ENCODE measurements at regions not wholly inside any gene's neighbourhood (a gene's known extent, or its start where the extent isn't known, plus 50 kb on each side); places are given as distances from the start of the nearest gene placed in this dataset.

GRCh38 chr16:65878347-65878746 lies 488.1 kb upstream of the CDH5 start:
- no peak overlapping the region for H3K4me3 ChIP-seq (ENCODE audit: low read depth, low read length)
- TF ChIP-seq, protein P1, sequence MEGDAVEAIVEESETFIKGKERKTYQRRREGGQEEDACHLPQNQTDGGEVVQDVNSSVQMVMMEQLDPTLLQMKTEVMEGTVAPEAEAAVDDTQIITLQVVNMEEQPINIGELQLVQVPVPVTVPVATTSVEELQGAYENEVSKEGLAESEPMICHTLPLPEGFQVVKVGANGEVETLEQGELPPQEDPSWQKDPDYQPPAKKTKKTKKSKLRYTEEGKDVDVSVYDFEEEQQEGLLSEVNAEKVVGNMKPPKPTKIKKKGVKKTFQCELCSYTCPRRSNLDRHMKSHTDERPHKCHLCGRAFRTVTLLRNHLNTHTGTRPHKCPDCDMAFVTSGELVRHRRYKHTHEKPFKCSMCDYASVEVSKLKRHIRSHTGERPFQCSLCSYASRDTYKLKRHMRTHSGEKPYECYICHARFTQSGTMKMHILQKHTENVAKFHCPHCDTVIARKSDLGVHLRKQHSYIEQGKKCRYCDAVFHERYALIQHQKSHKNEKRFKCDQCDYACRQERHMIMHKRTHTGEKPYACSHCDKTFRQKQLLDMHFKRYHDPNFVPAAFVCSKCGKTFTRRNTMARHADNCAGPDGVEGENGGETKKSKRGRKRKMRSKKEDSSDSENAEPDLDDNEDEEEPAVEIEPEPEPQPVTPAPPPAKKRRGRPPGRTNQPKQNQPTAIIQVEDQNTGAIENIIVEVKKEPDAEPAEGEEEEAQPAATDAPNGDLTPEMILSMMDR (conservative IDR thresholded peaks at IDR 0.05; ENCODE audit: low read depth, low read length): no peak
- no peak for DNase-seq (ENCODE audit: low read depth)

DNA sequence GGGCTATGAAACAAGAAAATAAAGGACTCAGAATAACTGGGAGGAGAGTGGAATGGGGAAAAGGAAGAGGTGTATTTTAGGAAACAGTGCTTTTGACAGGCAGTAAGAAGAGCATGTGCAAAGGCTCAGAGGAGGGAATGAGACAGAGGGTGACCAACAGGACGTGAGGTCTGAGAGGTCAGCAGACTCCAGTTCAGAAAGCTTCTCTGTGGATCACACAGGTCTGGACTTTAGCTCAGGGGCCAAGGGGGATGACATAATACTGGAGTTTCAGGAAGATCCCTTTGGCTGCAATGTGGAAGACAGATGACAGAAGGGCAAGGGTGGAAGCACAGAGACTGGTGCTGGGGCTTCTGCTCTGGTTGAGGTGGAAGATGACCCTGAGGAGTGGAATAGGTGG lies 489.9 kb upstream of the CDH5 start:
- TF ChIP-seq, protein P1 (conservative IDR thresholded peaks at IDR 0.05; ENCODE audit: low read depth, low read length): no peak
- DNase-seq (ENCODE audit: low read depth): no peak
- H3K4me3 ChIP-seq (ENCODE audit: low read depth, low read length): no peak overlapping the region

- TF ChIP-seq, protein P1 (conservative IDR thresholded peaks at IDR 0.05; ENCODE audit: low read depth, low read length): no peak
- no peak overlapping the region for H3K4me3 ChIP-seq (ENCODE audit: low read depth, low read length)
- DNase-seq (ENCODE audit: low read depth): no peak
Observed at GRCh38 chr16:65876056-65876408, 490.5 kb upstream of the CDH5 start.

- TF ChIP-seq, protein P1 (conservative IDR thresholded peaks at IDR 0.05; ENCODE audit: low read depth, low read length): no peak
- peak; percentile 23 for DNase-seq (ENCODE audit: low read depth)
Observed at GRCh38 chr16:65875381-65876055, 491.0 kb upstream of the CDH5 start.

DNA sequence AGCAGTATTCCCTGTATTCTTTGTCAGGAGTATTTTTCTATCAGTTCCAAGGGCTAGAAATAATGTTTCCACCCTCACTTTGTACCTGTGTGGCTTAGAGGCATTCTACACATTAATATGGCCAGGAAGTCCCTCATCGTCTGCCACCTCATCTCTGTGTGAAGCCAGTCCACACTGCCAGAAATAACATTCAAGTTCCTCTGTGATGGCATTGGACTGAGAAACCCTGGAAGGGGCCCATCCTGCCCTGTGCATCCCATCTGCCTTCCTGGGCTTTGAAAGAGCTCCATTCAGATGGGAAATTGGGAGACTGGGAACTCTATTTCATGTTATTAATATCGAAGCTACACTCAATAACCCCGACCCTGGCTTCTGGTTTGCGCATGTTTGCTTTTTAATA lies 497.2 kb upstream of the CDH5 start:
- no peak overlapping the region for H3K4me3 ChIP-seq (ENCODE audit: low read depth, low read length)
- no peak for DNase-seq (ENCODE audit: low read depth)
- TF ChIP-seq, protein P1 (conservative IDR thresholded peaks at IDR 0.05; ENCODE audit: low read depth, low read length): no peak

More at GRCh38 chr16:65875381-65876055, 491.0 kb upstream of the CDH5 start:
- H3K4me3 ChIP-seq (ENCODE audit: low read depth, low read length): no peak overlapping the region

- TF ChIP-seq, protein P1 (conservative IDR thresholded peaks at IDR 0.05; ENCODE audit: low read depth, low read length): no peak
- H3K4me3 ChIP-seq (ENCODE audit: low read depth, low read length): no peak overlapping the region
- no peak for DNase-seq (ENCODE audit: low read depth)
Observed at GRCh38 chr16:65867276-65867960, 499.1 kb upstream of the CDH5 start.

GRCh38 chr16:65863236-65863635 lies 503.3 kb upstream of the CDH5 start:
- TF ChIP-seq, protein P1 (conservative IDR thresholded peaks at IDR 0.05; ENCODE audit: low read depth, low read length): no peak
- no peak overlapping the region for H3K4me3 ChIP-seq (ENCODE audit: low read depth, low read length)
- DNase-seq (ENCODE audit: low read depth): no peak

Data from choroid plexus epithelial cell (primary cell).